GM18502 (cell line): ENCODE measurements at regions not wholly inside any gene's neighbourhood (a gene's known extent, or its start where the extent isn't known, plus 50 kb on each side); places are given as distances from the start of the nearest gene placed in this dataset.

Experiments used
- ATAC-seq: cut with Tn5 transposase; IDR thresholded peaks from one replicate; pipeline ENCODE4 v1.9.1; 2021; ENCODE audit warnings: mild to moderate bottlenecking; ENCODE audit not compliant: unreplicated experiment, poor library complexity

- peak; percentile 37 for ATAC-seq
These were observed 144.6 kb upstream of the TMEM106B start for GRCh38 chr7:12066521-12066920.

GRCh38 chr7:12067156-12067831, 143.8 kb upstream of the TMEM106B start:
- ATAC-seq, result peak; percentile 87

- ATAC-seq, result no peak
These were observed 141.3 kb upstream of the TMEM106B start for GRCh38 chr7:12069757-12070156.

- ATAC-seq, result no peak
These were observed 136.2 kb upstream of the TMEM106B start for GRCh38 chr7:12074889-12075288.

GRCh38 chr7:12080006-12080405, 131.1 kb upstream of the TMEM106B start:
- no peak for ATAC-seq

- no peak for ATAC-seq
These were observed 125.6 kb upstream of the TMEM106B start for GRCh38 chr7:12085516-12085915.

- no peak for ATAC-seq
These were observed 120.9 kb upstream of the TMEM106B start for GRCh38 chr7:12089951-12090756.

GRCh38 chr7:12090757-12091221, 120.3 kb upstream of the TMEM106B start:
- ATAC-seq, result no peak

- ATAC-seq, result no peak
These were observed 119.9 kb upstream of the TMEM106B start for GRCh38 chr7:12091231-12091630.

- no peak for ATAC-seq
These were observed 118.5 kb upstream of the TMEM106B start for GRCh38 chr7:12092499-12093130.

- no peak for ATAC-seq
These were observed 117.7 kb upstream of the TMEM106B start for GRCh38 chr7:12093365-12093764.

GRCh38 chr7:12094365-12094921, 116.7 kb upstream of the TMEM106B start:
- no peak for ATAC-seq

GRCh38 chr7:12102126-12102525, 109.0 kb upstream of the TMEM106B start:
- ATAC-seq, result no peak

- no peak for ATAC-seq
These were observed 108.6 kb upstream of the TMEM106B start for GRCh38 chr7:12102527-12102926.

GRCh38 chr7:12103948-12104347, 107.1 kb upstream of the TMEM106B start:
- no peak for ATAC-seq

- no peak for ATAC-seq
These were observed 103.7 kb upstream of the TMEM106B start for GRCh38 chr7:12107381-12107780.

GRCh38 chr7:12107841-12108254, 103.2 kb upstream of the TMEM106B start:
- ATAC-seq, result no peak

GRCh38 chr7:12110425-12110824, 100.7 kb upstream of the TMEM106B start:
- no peak for ATAC-seq

- ATAC-seq, result no peak
These were observed 99.4 kb upstream of the TMEM106B start for GRCh38 chr7:12111422-12112405.

- ATAC-seq, result no peak
These were observed 93.9 kb upstream of the TMEM106B start for GRCh38 chr7:12117170-12117569.
